HEK293 (cell line): ENCODE measurements at regions not wholly inside any gene's neighbourhood (a gene's known extent, or its start where the extent isn't known, plus 50 kb on each side); places are given as distances from the start of the nearest gene placed in this dataset.

Experiments used
- CTCF ChIA-PET: fragments of 350-600 bp; formaldehyde crosslinking; extraction: SDS; loops from one replicate; lab custom pipeline; 2021; ENCODE audit warnings: antibody characterized with exemption; lab: Yijun Ruan, JAX
- POLR2A ChIA-PET: fragments of 300-600 bp; formaldehyde crosslinking; extraction: SDS; loops from one replicate; lab custom pipeline; 2020; ENCODE audit warnings: antibody characterized with exemption, inconsistent platforms; lab: Yijun Ruan, JAX
- H3K27ac ChIP-seq: fragments of 200-500 bp; sonication (Bioruptor generic); 2 replicates; pipeline ENCODE4 v1.5.1; 2014; ENCODE audit warnings: low read depth, low read length, control low read depth, inconsistent platforms; ENCODE audit errors: extremely low read depth
- H3K36me3 ChIP-seq, 2 experiments: fragments of 200-500 bp in 1 of 2; sonication (Bioruptor generic) in 1 of 2; 1 replicate in 1 of 2; 2 replicates in 1 of 2; pipeline ENCODE4 v1.5.1; 2014 to 2017; ENCODE audit warnings: inconsistent platforms in 2 of 2, low read length in 2 of 2; ENCODE audit not compliant: control insufficient read depth in 2 of 2, insufficient read depth in 1 of 2
- H3K4me1 ChIP-seq: fragments of 200-500 bp; sonication (Bioruptor generic); 2 replicates; pipeline ENCODE4 v1.5.1; 2014; ENCODE audit warnings: mild to moderate bottlenecking, low read length, inconsistent platforms; ENCODE audit not compliant: control insufficient read depth, insufficient read depth
- H3K4me3 ChIP-seq: 2 replicates; pipeline ENCODE4 v1.5.1; 2011; ENCODE audit warnings: low read depth, mild to moderate bottlenecking, control low read depth, low read length, moderate library complexity
- H3K9me3 ChIP-seq: fragments of 200-500 bp; sonication (Bioruptor generic); 2 replicates; pipeline ENCODE4 v1.5.1; 2014; ENCODE audit warnings: low read depth, low read length, inconsistent platforms; ENCODE audit not compliant: control insufficient read depth, insufficient read depth
- SETDB1 ChIP-seq: IDR thresholded peaks from one replicate; pipeline ENCODE4 v1.6.1; 2017; ENCODE audit warnings: mild to moderate bottlenecking, low read length, moderate library complexity, mixed read lengths; ENCODE audit not compliant: insufficient read length
- ZNF157 ChIP-seq: fragments of 450-650 bp; formaldehyde crosslinking; IDR thresholded peaks from 2 replicates; pipeline ENCODE4 v1.5.1; 2016; ENCODE audit warnings: missing biosample characterization, missing genetic modification characterization
- ZNF544 ChIP-seq: fragments of 450-650 bp; formaldehyde crosslinking; IDR thresholded peaks from 2 replicates; pipeline ENCODE4 v1.5.0; 2017; ENCODE audit warnings: missing biosample characterization, missing genetic modification characterization
- ZNF747 ChIP-seq: fragments of 450-650 bp; formaldehyde crosslinking; IDR thresholded peaks from 2 replicates; pipeline ENCODE4 v1.5.1; 2016; ENCODE audit warnings: missing biosample characterization, missing genetic modification characterization
- ZNF792 ChIP-seq: fragments of 450-650 bp; formaldehyde crosslinking; IDR thresholded peaks from 2 replicates; pipeline ENCODE4 v1.5.1; 2016; ENCODE audit warnings: missing biosample characterization, missing genetic modification characterization
- TF ChIP-seq, protein P1 (sequence below): fragments of 450-650 bp; formaldehyde crosslinking; IDR thresholded peaks from 2 replicates; pipeline ENCODE4 v1.5.1; 2016; ENCODE audit warnings: missing biosample characterization, missing genetic modification characterization
- TF ChIP-seq, protein P2 (sequence below): fragments of 450-650 bp; formaldehyde crosslinking; IDR thresholded peaks from 2 replicates; pipeline ENCODE4 v1.5.1; 2016; ENCODE audit warnings: missing biosample characterization, missing genetic modification characterization
- TF ChIP-seq, protein P3 (sequence below): fragments of 450-650 bp; formaldehyde crosslinking; IDR thresholded peaks from 2 replicates; pipeline ENCODE4 v1.5.1; 2016; ENCODE audit warnings: missing biosample characterization, missing genetic modification characterization
- TF ChIP-seq, protein P4 (sequence below): fragments of 450-650 bp; formaldehyde crosslinking; IDR thresholded peaks from 2 replicates; pipeline ENCODE4 v1.5.1; 2016; ENCODE audit warnings: missing biosample characterization, missing genetic modification characterization

DNA sequence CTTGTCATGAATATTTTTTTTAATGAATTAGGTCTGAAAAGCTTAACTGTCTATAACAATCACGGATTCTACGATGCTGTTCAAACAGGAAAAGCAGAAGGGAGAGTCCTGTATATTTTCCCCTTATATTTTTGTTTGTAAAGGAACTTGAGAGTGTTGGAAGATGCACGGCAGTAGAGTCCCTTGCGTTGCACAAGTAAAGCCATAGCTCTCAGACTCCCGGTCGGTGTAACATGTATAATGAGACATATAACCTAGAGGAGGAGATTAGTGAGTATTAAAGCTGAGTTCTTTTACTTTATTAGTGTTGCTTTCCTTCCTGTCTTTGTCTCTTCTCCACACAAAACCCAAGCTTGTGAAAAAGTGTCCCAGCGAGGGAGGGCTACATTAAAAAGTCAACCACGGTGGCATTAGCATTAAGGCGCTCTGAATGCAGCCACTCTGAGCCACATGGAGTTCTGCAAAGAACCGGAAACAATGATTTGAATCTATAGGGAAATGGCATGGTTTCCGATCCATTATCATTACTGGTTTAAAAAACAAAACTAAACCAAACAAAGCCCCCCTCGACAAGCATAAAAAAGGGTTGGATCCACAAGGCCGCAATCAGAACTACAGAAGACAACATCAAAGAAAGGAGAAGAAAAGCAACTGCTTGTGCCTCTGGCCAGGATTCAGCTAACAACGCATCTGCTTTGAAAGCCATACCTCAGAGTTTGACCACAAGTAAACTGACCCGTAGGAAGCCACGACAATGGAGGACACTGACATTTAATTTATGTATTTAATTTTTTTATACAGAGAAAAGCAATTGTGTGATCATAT is 356.8 kb downstream of the LMO4 start:
- Histone ChIP-seq H3K4me1 (no peaks in the 10 kb centered on the region), H3K4me3 (no peak overlapping the region), H3K9me3 (no peaks in the 10 kb centered on the region), H3K27ac (no peak overlapping the region), H3K36me3 (no peaks in the 10 kb centered on the region)
- ChIA-PET CTCF (no interaction called here), POLR2A (no interaction called here)
- no peak for TF ChIP-seq ZNF747 (tag by site-specific recombination)
- TF ChIP-seq, protein P1, sequence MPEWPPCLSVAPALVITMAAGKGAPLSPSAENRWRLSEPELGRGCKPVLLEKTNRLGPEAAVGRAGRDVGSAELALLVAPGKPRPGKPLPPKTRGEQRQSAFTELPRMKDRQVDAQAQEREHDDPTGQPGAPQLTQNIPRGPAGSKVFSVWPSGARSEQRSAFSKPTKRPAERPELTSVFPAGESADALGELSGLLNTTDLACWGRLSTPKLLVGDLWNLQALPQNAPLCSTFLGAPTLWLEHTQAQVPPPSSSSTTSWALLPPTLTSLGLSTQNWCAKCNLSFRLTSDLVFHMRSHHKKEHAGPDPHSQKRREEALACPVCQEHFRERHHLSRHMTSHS (tag by site-specific recombination): no peak
- TF ChIP-seq, protein P2, sequence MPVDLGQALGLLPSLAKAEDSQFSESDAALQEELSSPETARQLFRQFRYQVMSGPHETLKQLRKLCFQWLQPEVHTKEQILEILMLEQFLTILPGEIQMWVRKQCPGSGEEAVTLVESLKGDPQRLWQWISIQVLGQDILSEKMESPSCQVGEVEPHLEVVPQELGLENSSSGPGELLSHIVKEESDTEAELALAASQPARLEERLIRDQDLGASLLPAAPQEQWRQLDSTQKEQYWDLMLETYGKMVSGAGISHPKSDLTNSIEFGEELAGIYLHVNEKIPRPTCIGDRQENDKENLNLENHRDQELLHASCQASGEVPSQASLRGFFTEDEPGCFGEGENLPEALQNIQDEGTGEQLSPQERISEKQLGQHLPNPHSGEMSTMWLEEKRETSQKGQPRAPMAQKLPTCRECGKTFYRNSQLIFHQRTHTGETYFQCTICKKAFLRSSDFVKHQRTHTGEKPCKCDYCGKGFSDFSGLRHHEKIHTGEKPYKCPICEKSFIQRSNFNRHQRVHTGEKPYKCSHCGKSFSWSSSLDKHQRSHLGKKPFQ: no peak
- TF ChIP-seq SETDB1: no peak
- TF ChIP-seq ZNF157 (tag by site-specific recombination): no peak

DNA sequence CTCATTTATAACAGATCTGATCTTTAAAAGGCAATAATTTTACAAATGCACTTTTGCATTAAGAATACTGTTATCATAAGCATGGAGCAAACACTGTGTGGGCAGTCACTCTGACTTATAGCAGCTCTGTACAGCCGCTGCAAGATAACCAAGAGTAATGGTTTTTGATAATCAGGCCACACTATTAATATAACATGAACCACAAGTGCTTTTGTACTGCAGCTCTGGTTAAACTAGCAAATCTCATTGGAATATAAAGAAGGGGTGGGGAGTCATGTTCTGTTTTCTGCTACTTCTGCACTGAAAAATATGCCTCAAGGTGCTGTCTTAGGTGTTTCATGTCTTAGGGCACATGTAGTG is 357.4 kb downstream of the LMO4 start:
- TF ChIP-seq, protein P3, sequence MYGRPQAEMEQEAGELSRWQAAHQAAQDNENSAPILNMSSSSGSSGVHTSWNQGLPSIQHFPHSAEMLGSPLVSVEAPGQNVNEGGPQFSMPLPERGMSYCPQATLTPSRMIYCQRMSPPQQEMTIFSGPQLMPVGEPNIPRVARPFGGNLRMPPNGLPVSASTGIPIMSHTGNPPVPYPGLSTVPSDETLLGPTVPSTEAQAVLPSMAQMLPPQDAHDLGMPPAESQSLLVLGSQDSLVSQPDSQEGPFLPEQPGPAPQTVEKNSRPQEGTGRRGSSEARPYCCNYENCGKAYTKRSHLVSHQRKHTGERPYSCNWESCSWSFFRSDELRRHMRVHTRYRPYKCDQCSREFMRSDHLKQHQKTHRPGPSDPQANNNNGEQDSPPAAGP (tag by site-specific recombination): no peak
- no peak for TF ChIP-seq ZNF544 (tag by site-specific recombination)
- POLR2A ChIA-PET: no interaction called here
- no peaks in the 10 kb centered on the region for H3K4me1 ChIP-seq
- CTCF ChIA-PET: no interaction called here
- no peak overlapping the region for H3K27ac ChIP-seq
- H3K9me3 ChIP-seq: no peaks in the 10 kb centered on the region
- no peaks in the 10 kb centered on the region for H3K36me3 ChIP-seq
- H3K4me3 ChIP-seq: no peak overlapping the region

DNA sequence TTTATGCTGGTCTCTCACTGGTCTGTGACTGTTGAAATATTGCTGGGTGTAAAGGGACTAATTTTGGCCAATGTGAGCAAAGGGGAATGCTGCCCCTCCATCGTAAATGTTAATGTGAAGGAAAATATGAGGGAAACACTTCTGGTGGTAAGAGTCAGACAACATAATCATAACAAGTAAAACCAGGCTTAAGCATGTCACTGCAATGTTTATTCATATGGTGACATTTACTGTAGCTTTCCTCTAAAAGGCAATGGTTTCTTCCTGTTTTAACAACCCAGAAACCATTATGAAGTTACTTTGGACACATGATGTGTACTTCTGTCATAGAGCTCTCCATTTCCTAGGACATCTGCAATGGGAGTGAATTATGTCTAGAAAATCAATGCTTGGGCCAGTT is 358.0 kb downstream of the LMO4 start:
- Histone ChIP-seq H3K9me3 (no peaks in the 10 kb centered on the region), H3K4me3 (no peak overlapping the region), H3K4me1 (no peaks in the 10 kb centered on the region), H3K36me3 (no peaks in the 10 kb centered on the region), H3K27ac (no peak overlapping the region)
- ChIA-PET POLR2A (no interaction called here), CTCF (no interaction called here)
- TF ChIP-seq ZNF157 (tag by site-specific recombination): no peak
- TF ChIP-seq, protein P4, sequence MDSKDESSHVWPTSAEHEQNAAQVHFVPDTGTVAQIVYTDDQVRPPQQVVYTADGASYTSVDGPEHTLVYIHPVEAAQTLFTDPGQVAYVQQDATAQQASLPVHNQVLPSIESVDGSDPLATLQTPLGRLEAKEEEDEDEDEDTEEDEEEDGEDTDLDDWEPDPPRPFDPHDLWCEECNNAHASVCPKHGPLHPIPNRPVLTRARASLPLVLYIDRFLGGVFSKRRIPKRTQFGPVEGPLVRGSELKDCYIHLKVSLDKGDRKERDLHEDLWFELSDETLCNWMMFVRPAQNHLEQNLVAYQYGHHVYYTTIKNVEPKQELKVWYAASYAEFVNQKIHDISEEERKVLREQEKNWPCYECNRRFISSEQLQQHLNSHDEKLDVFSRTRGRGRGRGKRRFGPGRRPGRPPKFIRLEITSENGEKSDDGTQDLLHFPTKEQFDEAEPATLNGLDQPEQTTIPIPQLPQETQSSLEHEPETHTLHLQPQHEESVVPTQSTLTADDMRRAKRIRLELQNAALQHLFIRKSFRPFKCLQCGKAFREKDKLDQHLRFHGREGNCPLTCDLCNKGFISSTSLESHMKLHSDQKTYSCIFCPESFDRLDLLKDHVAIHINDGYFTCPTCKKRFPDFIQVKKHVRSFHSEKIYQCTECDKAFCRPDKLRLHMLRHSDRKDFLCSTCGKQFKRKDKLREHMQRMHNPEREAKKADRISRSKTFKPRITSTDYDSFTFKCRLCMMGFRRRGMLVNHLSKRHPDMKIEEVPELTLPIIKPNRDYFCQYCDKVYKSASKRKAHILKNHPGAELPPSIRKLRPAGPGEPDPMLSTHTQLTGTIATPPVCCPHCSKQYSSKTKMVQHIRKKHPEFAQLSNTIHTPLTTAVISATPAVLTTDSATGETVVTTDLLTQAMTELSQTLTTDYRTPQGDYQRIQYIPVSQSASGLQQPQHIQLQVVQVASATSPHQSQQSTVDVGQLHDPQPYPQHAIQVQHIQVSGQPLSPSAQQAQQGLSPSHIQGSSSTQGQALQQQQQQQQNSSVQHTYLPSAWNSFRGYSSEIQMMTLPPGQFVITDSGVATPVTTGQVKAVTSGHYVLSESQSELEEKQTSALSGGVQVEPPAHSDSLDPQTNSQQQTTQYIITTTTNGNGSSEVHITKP (tag by site-specific recombination): 0 out of 2 replicates have a peak, but pooled peaks have one; percentile 27

DNA sequence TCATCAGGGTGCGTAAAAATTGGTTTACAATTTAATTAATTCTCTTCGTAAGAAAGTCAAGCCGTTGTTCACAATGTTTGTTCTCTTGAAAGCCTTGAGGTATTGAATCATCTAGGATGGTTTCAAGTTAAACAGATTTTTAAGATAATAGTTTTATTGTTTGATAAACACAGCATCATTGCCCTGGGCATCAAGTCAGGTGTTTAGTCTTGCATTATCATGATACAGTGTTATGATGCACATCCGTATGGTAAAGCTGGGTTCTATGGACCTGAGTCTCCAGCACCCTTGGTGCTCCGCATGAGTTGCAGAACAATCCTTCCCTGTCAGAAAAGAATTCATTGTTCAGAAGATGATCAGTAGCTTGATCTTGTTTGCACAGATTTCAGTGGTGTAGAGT is 359.5 kb downstream of the LMO4 start:
- CTCF ChIA-PET: interaction anchor here (0.6 to 1.3 kb wide), 2 partner anchors 13 to 363 kb away, joined by 3 read pairs; no protein-coding TSS in a partner anchor
- H3K9me3 ChIP-seq: no peaks in the 10 kb centered on the region

More for the DNA sequence above, 359.5 kb downstream of the LMO4 start:
- H3K36me3 ChIP-seq: no peaks in the 10 kb centered on the region
- TF ChIP-seq ZNF792 (tag by site-specific recombination): no peak
- no peak overlapping the region for H3K27ac ChIP-seq
- POLR2A ChIA-PET: no interaction called here
- no peak overlapping the region for H3K4me3 ChIP-seq
- H3K4me1 ChIP-seq: no peaks in the 10 kb centered on the region
